SK-N-SH treated with all-trans-retinoic acid at 6 μM for 48 hours (cell line): ENCODE measurements at regions not wholly inside any gene's neighbourhood (a gene's known extent, or its start where the extent isn't known, plus 50 kb on each side); places are given as distances from the start of the nearest gene placed in this dataset.

Experiments used
- ATAC-seq: fragments of 200-7000 bp; cut with Tn5 transposase; 3 replicates; pipeline ENCODE4 v1.9.1; 2020; ENCODE audit warnings: mild to moderate bottlenecking, moderate library complexity
- ARNTL ChIP-seq: fragments of 450-650 bp; formaldehyde crosslinking; IDR thresholded peaks from 2 replicates; pipeline ENCODE4 v1.5.0; 2020; ENCODE audit warnings: low read depth, mild to moderate bottlenecking, moderate library complexity, borderline replicate concordance
- BACH2 ChIP-seq: fragments of 250-450 bp; sonication (Bioruptor Pico); IDR thresholded peaks from 2 replicates; pipeline ENCODE4 v1.9.0; 2021; ENCODE audit warnings: mild to moderate bottlenecking, borderline replicate concordance
- CSDC2 ChIP-seq: fragments of 250-450 bp; sonication (Bioruptor Pico); IDR thresholded peaks from 2 replicates; pipeline ENCODE4 v1.5.0; 2020; ENCODE audit warnings: mild to moderate bottlenecking, moderate library complexity
- ESRRG ChIP-seq: fragments of 250-450 bp; sonication (Bioruptor Pico); IDR thresholded peaks from 2 replicates; pipeline ENCODE4 v1.6.1; 2021; ENCODE audit warnings: mild to moderate bottlenecking
- GLIS3 ChIP-seq: fragments of 250-450 bp; sonication (Bioruptor Pico); IDR thresholded peaks from 2 replicates; pipeline ENCODE4 v1.5.0; 2020; ENCODE audit warnings: mild to moderate bottlenecking, moderate library complexity
- ISL1 ChIP-seq: fragments of 250-450 bp; sonication (Bioruptor Pico); IDR thresholded peaks from 2 replicates; pipeline ENCODE4 v2.1.2; 2022; ENCODE audit warnings: mild to moderate bottlenecking, moderate library complexity
- OSR1 ChIP-seq: fragments of 250-450 bp; sonication (Bioruptor Pico); IDR thresholded peaks from 2 replicates; pipeline ENCODE4 v1.8.0; 2022; ENCODE audit warnings: moderate library complexity, mild to moderate bottlenecking, inconsistent platforms
- POU6F1 ChIP-seq: fragments of 250-450 bp; sonication (Bioruptor Pico); IDR thresholded peaks from 2 replicates; pipeline ENCODE4 v1.8.0; 2021; ENCODE audit warnings: low read depth, mild to moderate bottlenecking, moderate library complexity, borderline replicate concordance
- PPARA ChIP-seq: fragments of 250-450 bp; sonication (Bioruptor Pico); IDR thresholded peaks from 2 replicates; pipeline ENCODE4 v1.5.0; 2020; ENCODE audit warnings: mild to moderate bottlenecking, borderline replicate concordance
- RARB ChIP-seq: fragments of 250-450 bp; sonication (Bioruptor Pico); IDR thresholded peaks from 2 replicates; pipeline ENCODE4 v1.8.0; 2021; ENCODE audit warnings: mild to moderate bottlenecking, moderate library complexity
- TCF4 ChIP-seq: fragments of 250-450 bp; sonication (Bioruptor Pico); IDR thresholded peaks from 2 replicates; pipeline ENCODE4 v1.8.0; 2021; ENCODE audit warnings: mild to moderate bottlenecking, moderate library complexity, borderline replicate concordance
- TOX ChIP-seq: fragments of 250-450 bp; sonication (Bioruptor Pico); IDR thresholded peaks from 2 replicates; pipeline ENCODE4 v1.8.0; 2021; ENCODE audit warnings: mild to moderate bottlenecking, moderate library complexity, borderline replicate concordance
- ZC3H10 ChIP-seq: fragments of 250-450 bp; sonication (Bioruptor Pico); IDR thresholded peaks from 2 replicates; pipeline ENCODE4 v1.5.1; 2021; ENCODE audit warnings: mild to moderate bottlenecking, moderate library complexity
- ZFP3 ChIP-seq: fragments of 250-450 bp; sonication (Bioruptor Pico); IDR thresholded peaks from 2 replicates; pipeline ENCODE4 v1.5.0; 2020; ENCODE audit warnings: mild to moderate bottlenecking, moderate library complexity
- ZFP30 ChIP-seq: fragments of 450-650 bp; formaldehyde crosslinking; IDR thresholded peaks from 2 replicates; pipeline ENCODE4 v1.5.0; 2022; ENCODE audit warnings: mild to moderate bottlenecking, moderate library complexity
- ZNF565 ChIP-seq: fragments of 450-650 bp; formaldehyde crosslinking; conservative IDR thresholded peaks from 2 replicates; pipeline ENCODE4 v1.5.0; 2020; ENCODE audit warnings: low read depth, mild to moderate bottlenecking, moderate library complexity
- ZNF70 ChIP-seq: fragments of 450-650 bp; formaldehyde crosslinking; IDR thresholded peaks from 2 replicates; pipeline ENCODE4 v1.5.0; 2020; ENCODE audit warnings: mild to moderate bottlenecking, moderate library complexity
- ZNF8 ChIP-seq: fragments of 450-650 bp; formaldehyde crosslinking; IDR thresholded peaks from 2 replicates; pipeline ENCODE4 v1.5.0; 2020; ENCODE audit warnings: mild to moderate bottlenecking, moderate library complexity
- TF ChIP-seq, protein P1 (sequence below): fragments of 250-450 bp; sonication (Bioruptor Pico); IDR thresholded peaks from 2 replicates; pipeline ENCODE4 v1.8.0; 2020; ENCODE audit warnings: mild to moderate bottlenecking, moderate library complexity, borderline replicate concordance
- TF ChIP-seq, protein P2 (sequence below): fragments of 250-450 bp; sonication (Bioruptor Pico); IDR thresholded peaks from 2 replicates; pipeline ENCODE4 v1.5.1; 2020; ENCODE audit warnings: low read depth, mild to moderate bottlenecking, moderate library complexity

DNA sequence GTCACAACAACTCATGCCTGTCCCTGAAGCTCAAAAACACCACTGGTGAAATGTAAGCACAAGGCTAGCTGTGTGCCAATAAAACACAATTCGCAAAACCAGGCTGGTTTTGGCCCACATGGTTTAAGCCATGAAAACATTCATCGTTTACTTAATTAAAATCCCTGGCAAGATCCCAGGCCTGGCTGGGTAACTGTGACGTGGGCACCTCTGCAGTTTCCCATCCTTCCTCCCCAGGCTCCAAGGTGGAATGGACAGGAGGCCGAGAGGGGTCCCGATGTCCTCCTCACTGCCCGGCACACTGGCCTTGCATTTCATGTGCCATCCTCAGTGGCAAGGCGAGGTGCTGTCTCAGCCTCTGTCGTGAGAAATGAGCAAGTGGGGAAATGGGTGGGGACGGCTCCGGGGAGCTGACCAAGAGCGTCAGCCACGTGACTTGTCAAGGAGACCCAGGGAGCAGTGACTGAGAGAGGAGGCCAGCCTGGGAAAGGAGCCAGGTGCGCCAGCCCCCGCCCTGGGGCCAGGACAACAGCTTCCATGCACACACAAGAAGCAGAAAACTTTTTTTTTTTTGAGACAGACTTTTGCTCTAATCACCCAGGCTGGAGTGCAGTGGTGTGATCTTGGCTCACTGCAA lies 153.1 kb upstream of the RAB4A start:
- no peak for ATAC-seq
- TF ChIP-seq ESRRG (CRISPR knock-in tag), result no peak

DNA sequence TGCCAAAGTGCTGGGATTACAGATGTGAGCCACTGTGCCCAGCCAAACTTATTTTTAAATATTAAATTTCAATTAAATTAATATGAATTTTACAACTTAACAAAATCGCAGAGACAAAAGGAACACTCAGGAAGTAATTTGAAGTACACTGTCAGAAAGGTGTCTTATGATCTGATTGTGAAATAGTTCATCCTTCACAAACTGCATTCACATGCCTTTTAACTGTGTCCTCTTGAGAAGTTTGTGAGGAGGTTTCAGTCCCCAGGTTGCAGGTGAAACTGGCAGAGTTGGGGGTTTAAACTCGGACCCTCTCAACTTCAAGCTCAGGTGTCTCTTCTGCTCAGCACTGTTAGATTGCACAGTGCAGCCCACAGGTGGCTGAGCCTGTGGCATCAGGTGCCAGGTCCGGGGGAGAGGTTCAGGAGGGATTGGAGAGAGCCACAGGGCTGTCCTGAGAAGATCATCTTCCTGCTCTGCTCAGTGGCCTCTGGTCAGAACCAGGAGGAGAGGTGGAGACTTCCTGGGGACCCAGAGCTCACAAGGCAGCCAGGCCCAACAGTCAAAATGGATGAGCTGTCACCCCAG lies 152.3 kb upstream of the RAB4A start:
- TF ChIP-seq ISL1 (CRISPR knock-in tag), result no peak
- TF ChIP-seq, protein P1, sequence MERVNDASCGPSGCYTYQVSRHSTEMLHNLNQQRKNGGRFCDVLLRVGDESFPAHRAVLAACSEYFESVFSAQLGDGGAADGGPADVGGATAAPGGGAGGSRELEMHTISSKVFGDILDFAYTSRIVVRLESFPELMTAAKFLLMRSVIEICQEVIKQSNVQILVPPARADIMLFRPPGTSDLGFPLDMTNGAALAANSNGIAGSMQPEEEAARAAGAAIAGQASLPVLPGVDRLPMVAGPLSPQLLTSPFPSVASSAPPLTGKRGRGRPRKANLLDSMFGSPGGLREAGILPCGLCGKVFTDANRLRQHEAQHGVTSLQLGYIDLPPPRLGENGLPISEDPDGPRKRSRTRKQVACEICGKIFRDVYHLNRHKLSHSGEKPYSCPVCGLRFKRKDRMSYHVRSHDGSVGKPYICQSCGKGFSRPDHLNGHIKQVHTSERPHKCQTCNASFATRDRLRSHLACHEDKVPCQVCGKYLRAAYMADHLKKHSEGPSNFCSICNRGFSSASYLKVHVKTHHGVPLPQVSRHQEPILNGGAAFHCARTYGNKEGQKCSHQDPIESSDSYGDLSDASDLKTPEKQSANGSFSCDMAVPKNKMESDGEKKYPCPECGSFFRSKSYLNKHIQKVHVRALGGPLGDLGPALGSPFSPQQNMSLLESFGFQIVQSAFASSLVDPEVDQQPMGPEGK (CRISPR knock-in tag), result no peak
- TF ChIP-seq ZC3H10 (CRISPR knock-in tag), result no peak
- TF ChIP-seq TOX, result no peak
- TF ChIP-seq ZNF565 (CRISPR knock-in tag), result no peak
- no peak for TF ChIP-seq BACH2 (CRISPR knock-in tag)
- no peak for ATAC-seq

DNA sequence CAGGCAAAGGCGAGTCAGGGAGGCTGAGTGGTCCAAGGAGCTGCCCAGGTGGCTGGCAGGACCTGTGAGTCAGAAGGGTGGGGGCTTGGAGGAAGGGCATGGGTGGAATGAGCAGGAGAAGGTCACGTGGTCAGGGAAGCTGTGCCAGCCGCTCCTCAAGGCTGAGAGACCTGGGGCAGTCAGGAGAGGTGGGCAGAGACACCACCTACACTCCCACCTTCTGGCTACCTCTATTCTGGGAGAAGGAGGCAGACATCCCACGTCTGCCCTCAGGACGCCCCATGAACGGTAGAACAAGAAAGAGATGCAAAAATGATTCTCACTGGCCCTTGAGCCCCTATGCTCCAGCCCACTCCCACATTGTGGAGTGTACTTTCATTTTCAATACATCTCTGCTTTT lies 151.8 kb upstream of the RAB4A start:
- no peak for ATAC-seq
- TF ChIP-seq GLIS3, result no peak
- TF ChIP-seq, protein P2, sequence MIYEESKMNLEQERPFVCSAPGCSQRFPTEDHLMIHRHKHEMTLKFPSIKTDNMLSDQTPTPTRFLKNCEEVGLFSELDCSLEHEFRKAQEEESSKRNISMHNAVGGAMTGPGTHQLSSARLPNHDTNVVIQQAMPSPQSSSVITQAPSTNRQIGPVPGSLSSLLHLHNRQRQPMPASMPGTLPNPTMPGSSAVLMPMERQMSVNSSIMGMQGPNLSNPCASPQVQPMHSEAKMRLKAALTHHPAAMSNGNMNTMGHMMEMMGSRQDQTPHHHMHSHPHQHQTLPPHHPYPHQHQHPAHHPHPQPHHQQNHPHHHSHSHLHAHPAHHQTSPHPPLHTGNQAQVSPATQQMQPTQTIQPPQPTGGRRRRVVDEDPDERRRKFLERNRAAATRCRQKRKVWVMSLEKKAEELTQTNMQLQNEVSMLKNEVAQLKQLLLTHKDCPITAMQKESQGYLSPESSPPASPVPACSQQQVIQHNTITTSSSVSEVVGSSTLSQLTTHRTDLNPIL (CRISPR knock-in tag), result no peak
- no peak for TF ChIP-seq TCF4
- TF ChIP-seq ESRRG (CRISPR knock-in tag), result no peak
- no peak for TF ChIP-seq ZFP3 (CRISPR knock-in tag)
- no peak for TF ChIP-seq CSDC2 (CRISPR knock-in tag)
- no peak for TF ChIP-seq BACH2 (CRISPR knock-in tag)
- TF ChIP-seq ZNF565 (CRISPR knock-in tag), result no peak
- TF ChIP-seq ISL1 (CRISPR knock-in tag), result no peak
- no peak for TF ChIP-seq ZFP30
- no peak for TF ChIP-seq POU6F1 (CRISPR knock-in tag)
- TF ChIP-seq TOX, result no peak
- no peak for TF ChIP-seq RARB

GRCh38 chr1:229119876-229120275 lies 151.0 kb upstream of the RAB4A start:
- no peak for ATAC-seq
- TF ChIP-seq OSR1 (no peak), ARNTL (CRISPR knock-in tag) (no peak), ZNF565 (CRISPR knock-in tag) (no peak), POU6F1 (CRISPR knock-in tag) (no peak), ZNF8 (CRISPR knock-in tag) (no peak), ESRRG (CRISPR knock-in tag) (no peak), TOX (no peak), ZNF70 (CRISPR knock-in tag) (no peak), ZFP30 (no peak), ZFP3 (CRISPR knock-in tag) (no peak), ZC3H10 (CRISPR knock-in tag) (no peak), PPARA (CRISPR knock-in tag) (no peak)
- TF ChIP-seq, protein P2 (CRISPR knock-in tag), result no peak
